ENCODE measurements at regions not wholly inside any gene's neighbourhood (a gene's known extent, or its start where the extent isn't known, plus 50 kb on each side); places are given as distances from the start of the nearest gene placed in this dataset.

DNA sequence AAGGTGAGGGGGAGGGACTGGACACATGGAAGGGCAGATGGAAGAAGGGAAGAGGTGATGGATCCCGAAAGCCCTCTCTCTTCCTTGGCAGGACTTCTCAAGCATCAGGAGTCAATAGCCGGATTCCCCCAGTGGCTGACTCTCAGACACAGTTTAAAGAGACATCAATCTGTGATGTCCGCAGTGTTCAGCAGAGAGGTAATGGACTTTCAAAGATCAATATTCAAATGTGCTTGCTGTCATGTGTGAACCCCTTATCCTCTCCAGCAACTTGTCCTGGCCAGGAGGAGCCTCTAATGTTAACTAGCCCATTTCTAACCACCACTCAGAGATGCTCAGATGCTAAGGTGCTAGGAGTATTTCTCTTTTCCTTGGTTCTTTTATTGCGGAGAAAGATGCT lies 392.2 kb downstream of the IRX1 start:
- ATAC-seq (no peak), DNase-seq (ENCODE audit: low spot score) (no peak)
- Mint-ChIP-seq H3K9me3 (peaks cover 4% of the 10 kb centered on the region), H3K4me3 (no peak overlapping the region), H3K4me1 (ENCODE audit: low read depth in 2 of 2) (peaks cover 0 to 2% of the 10 kb centered on the region in 2 donors), H3K27ac (no peak overlapping the region), H3K36me3 (no peaks in the 10 kb centered on the region), H3K27me3 (peaks cover 0 to 2% of the 10 kb centered on the region in 2 donors)

DNA sequence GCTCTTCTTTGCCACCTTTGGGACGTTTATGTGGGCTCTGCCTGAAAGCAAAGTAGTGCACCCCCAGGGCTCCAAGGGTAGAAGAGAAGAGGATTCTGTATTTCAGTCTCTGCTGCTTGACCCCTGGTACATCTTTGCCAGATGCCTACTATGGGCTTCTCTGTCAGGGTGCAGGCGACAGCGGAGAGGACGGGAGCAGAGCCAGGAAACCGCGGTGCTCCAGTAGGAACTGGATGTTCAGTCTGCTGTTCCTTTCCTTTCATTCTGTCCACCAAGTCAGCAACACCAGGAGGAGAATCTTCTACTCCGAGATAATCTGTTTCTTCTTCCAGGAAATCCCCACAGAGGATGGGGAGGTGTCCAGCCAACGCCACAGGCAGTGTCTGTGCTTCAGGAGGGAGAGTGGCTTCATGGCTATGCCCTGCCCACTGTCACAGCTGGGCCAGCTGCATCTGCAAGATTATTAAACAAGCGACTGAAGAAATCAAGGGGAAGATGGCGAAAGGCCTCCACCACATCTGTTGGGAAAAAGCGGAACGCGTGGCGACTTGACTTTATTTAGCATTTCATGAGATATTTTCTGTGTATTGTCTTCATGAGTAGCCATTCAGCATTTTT lies 398.3 kb downstream of the IRX1 start:
- H3K27ac Mint-ChIP-seq = no peak overlapping the region
- ATAC-seq (no peak), DNase-seq (ENCODE audit: low spot score) (no peak)
- H3K9me3 Mint-ChIP-seq = peaks cover 4% of the 10 kb centered on the region
- peaks cover 0 to 10% of the 10 kb centered on the region in 2 donors for H3K4me1 Mint-ChIP-seq (ENCODE audit: low read depth in 2 of 2)
- H3K4me3 Mint-ChIP-seq = no peak overlapping the region
- H3K36me3 Mint-ChIP-seq = no peaks in the 10 kb centered on the region
- H3K27me3 Mint-ChIP-seq = no peaks in the 10 kb centered on the region

DNA sequence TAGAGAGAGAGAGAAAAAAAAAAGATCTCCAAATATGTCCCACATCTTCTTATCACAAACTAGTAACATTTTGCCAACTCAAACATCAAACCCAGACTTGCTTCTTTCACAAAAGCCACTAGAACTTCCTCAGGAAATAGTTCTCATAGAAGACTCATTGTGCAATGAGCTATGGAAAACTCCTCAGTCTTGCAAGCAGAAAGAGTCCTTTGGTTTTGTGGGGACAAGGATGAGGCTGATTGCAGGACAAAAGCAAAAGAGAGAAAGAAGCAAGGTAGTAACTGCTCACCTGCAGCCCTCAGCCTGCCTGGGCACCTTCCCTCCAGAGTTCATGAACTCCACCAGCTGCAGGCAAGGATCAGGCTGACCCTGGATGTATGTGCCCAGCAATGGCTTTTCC lies 399.0 kb downstream of the IRX1 start:
- DNase-seq (ENCODE audit: low spot score) = no peak
- no peak overlapping the region for H3K4me3 Mint-ChIP-seq

DNA sequence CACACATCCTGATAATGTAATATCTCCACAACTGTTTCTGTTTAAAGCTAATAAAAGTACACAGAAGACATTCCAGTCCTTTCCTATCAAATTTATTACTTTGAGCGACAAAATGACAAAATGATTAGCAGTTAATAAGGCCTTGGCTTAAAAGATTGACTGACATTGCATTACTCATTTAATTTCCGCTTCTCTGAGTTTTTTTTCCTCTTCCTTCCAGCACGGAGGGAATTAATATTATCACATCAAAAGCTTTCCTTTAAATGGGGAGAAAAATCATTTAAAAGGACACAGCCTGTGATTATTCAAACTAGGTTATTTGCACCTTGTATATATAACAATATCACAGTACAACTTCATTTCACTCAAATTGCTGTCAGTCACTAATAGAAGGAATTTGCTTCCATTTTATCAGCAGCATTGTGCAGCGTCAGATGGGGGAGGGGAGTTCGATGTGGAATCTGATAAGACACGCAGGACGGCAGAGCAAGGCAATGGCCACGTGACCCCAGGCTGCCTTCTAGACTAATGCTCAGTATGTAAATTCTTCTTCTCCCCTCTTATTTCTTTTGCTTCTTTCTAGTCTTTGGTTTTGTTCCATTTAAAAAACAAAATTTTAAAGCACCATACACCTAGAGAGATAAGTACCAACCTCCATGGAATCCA lies 400.5 kb downstream of the IRX1 start:
- peaks cover 4% of the 10 kb centered on the region for H3K9me3 Mint-ChIP-seq
- H3K27me3 Mint-ChIP-seq = peaks cover 0 to 3% of the 10 kb centered on the region in 2 donors
- H3K36me3 Mint-ChIP-seq = no peaks in the 10 kb centered on the region
- ATAC-seq (no peak), DNase-seq (ENCODE audit: low spot score) (no peak)
- peak overlapping the region in 1 of 2 donors; percentile 77 for H3K27ac Mint-ChIP-seq
- H3K4me1 Mint-ChIP-seq (ENCODE audit: low read depth in 2 of 2) = peaks cover 0 to 19% of the 10 kb centered on the region in 2 donors
- no peak overlapping the region for H3K4me3 Mint-ChIP-seq

More for the DNA sequence above, 399.0 kb downstream of the IRX1 start:
- no peak overlapping the region for H3K27ac Mint-ChIP-seq
- no peak for ATAC-seq
- H3K27me3 Mint-ChIP-seq = no peaks in the 10 kb centered on the region
- peaks cover 4% of the 10 kb centered on the region for H3K9me3 Mint-ChIP-seq
- H3K4me1 Mint-ChIP-seq (ENCODE audit: low read depth in 2 of 2) = peaks cover 0 to 14% of the 10 kb centered on the region in 2 donors
- H3K36me3 Mint-ChIP-seq = no peaks in the 10 kb centered on the region

DNA sequence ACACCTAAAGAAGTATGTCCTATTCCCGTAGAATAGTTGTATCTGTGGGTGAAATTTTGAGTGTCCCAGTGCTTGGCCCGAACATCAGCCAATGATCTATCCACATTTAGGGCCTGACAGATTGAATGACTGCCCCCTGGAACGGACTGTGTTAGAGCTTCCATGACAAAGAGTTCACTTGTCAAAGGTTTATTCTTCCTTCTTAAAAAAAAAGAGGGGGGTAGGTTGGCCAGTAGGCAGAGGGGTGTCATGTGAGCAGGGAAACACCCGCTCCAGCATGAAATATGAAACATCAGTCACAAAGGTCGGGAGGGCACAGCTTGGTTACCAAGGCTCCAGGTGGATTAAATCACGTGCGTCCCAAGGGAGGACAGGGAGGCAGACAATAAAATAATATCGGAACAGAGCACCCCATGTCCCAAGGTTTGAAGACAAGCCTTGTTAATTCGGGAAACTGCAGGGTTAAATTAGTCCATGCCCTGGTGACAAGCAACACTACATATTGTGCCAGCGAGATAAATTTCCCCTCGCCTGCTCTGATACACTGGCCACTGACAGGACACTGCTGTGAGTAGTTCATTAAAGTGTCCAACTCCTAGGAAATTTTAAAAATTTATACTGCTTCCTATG lies 401.2 kb downstream of the IRX1 start:
- H3K27me3 Mint-ChIP-seq = peaks cover 0 to 3% of the 10 kb centered on the region in 2 donors
- H3K4me1 Mint-ChIP-seq (ENCODE audit: low read depth in 2 of 2) = peaks cover 0 to 19% of the 10 kb centered on the region in 2 donors
- H3K36me3 Mint-ChIP-seq = no peaks in the 10 kb centered on the region
- no peak for ATAC-seq
- no peaks in the 10 kb centered on the region for H3K9me3 Mint-ChIP-seq
- no peak overlapping the region for H3K4me3 Mint-ChIP-seq
- DNase-seq (ENCODE audit: low spot score) = no peak
- H3K27ac Mint-ChIP-seq = peak overlapping the region in 1 of 2 donors; percentile 77

DNA sequence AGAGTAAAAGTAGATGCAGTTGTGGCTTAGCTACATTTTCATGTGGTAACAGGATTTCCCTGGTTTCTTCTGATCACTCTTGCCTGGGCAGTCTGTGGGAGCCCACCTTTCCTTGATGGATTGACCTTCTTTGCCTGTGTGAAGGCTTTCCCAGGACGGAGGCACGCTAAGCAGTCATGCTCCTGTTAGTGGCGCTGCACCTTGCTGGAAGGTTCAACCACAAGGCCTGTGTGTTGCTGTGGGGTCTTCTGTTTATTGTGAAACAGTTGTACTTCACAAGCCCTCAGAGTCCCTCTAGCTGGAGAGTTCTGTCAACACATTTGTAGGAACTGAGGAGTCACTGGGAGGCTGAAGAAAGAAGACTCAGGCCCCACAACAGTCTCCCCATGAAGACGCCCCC lies 402.0 kb downstream of the IRX1 start:
- Mint-ChIP-seq H3K27ac (no peak overlapping the region), H3K4me1 (ENCODE audit: low read depth in 2 of 2) (peaks cover 0 to 19% of the 10 kb centered on the region in 2 donors), H3K27me3 (peaks cover 0 to 3% of the 10 kb centered on the region in 2 donors), H3K9me3 (no peaks in the 10 kb centered on the region), H3K4me3 (no peak overlapping the region), H3K36me3 (no peaks in the 10 kb centered on the region)
- no peak for DNase-seq (ENCODE audit: low spot score)
- no peak for ATAC-seq

DNA sequence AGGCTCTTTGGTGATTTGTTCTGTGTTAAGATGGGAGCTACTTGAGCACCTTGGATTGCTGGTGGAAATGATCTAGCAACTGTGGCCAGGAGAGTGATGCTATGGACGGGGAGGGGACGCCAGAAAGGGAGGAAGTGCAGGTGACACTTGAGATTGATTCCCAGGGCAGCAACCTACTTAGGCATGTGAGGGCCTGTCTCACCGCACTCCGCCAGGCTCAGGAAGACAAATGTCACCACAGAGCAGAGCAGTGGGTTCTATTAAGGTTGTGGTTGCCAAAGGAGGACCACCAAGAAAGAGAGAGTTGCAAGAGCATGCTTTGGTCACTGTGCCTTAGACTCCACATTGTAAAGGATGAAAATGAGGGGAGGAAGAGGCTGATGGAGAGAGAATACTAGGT lies 404.3 kb downstream of the IRX1 start:
- Mint-ChIP-seq H3K36me3 (no peaks in the 10 kb centered on the region), H3K9me3 (no peaks in the 10 kb centered on the region), H3K27me3 (peaks cover 0 to 3% of the 10 kb centered on the region in 2 donors), H3K27ac (no peak overlapping the region), H3K4me3 (no peak overlapping the region), H3K4me1 (ENCODE audit: low read depth in 2 of 2) (peaks cover 0 to 11% of the 10 kb centered on the region in 2 donors)
- ATAC-seq (no peak), DNase-seq (ENCODE audit: low spot score) (no peak)

DNA sequence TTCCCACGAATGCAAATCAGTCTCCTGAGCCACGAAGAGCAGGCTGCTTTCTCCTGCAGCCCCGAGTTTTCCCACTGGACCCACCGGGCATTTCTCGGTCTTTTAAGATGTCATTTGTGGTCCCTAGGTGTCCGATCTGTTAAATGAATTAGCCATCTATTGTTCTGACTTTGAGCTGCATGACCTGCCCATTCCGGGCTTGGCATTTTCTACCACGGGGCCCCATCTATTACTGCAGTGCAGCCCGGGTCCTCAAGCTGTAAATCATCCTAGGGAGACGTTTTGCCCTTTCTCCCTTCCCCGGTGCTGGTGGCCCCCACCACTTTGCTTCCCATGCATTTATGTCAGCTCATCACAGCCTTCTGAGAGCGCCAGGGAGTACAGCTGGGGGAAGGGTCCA lies 405.4 kb downstream of the IRX1 start:
- Mint-ChIP-seq H3K27me3 (peaks cover 0 to 3% of the 10 kb centered on the region in 2 donors), H3K36me3 (no peaks in the 10 kb centered on the region), H3K9me3 (no peaks in the 10 kb centered on the region)

DNA sequence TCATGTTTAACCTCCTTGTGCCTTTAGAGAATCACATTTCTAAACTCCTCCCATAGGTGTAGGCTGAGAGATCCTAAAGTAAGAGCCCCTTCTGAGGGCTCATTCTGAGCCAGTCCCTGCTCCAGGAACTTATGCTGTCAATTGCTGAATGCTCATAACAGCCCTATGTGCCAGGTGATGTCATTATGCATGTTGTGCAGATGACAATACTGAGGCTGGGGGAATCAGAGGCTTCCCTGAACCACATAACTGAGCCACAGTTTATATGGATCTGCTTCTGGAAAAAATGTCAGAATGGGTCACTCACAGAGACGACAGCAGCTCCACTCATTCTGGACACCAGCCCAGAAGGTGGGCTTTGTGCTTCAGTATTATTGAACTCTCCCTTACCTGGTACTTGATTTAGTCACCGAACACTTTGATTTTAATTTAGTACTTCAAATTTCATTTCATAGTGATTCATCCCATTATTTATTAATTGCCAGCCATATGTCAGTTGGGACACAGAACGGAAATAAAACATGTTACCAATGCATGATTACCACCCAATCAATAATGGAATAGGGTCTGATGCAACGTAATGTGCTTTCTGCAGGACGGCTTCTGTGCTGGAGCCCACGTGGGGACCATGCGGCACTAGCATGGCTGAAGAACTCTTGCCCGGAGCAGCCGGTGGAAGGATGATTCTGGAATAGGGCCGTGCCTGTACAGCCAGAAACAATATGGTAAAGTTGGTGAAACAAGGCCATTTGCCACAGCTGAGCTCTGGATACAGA lies 406.3 kb downstream of the IRX1 start:
- peaks cover 0 to 3% of the 10 kb centered on the region in 2 donors for H3K27me3 Mint-ChIP-seq
- H3K4me1 Mint-ChIP-seq (ENCODE audit: low read depth in 2 of 2) = peaks cover 0 to 11% of the 10 kb centered on the region in 2 donors
- H3K4me3 Mint-ChIP-seq = no peak overlapping the region
- H3K36me3 Mint-ChIP-seq = no peaks in the 10 kb centered on the region
- no peak for ATAC-seq
- H3K9me3 Mint-ChIP-seq = no peaks in the 10 kb centered on the region
- no peak overlapping the region for H3K27ac Mint-ChIP-seq
- DNase-seq (ENCODE audit: low spot score) = no peak

More for the DNA sequence above, 405.4 kb downstream of the IRX1 start:
- Mint-ChIP-seq H3K4me3 (no peak overlapping the region), H3K27ac (no peak overlapping the region), H3K4me1 (ENCODE audit: low read depth in 2 of 2) (peaks cover 0 to 11% of the 10 kb centered on the region in 2 donors)
- DNase-seq (ENCODE audit: low spot score) (no peak), ATAC-seq (no peak)

DNA sequence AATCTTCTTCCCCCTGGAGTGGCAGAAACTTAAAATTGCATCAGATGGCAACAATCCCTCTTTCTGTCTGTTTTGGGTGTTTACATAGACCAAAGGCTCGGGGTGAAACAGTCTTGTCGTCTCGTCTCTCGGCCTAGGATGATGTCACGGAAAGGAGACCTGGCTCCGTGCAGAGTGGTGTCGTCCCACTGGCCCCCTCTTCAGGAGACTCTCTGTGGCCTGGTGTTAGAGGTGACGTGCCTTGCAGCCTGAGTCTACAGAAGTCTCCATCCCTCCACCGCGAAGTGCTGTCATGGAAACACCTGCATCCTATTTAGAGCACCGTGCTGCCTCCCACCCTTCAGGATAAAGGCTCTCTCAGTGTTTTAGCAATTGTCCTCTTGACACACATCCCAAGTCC lies 409.7 kb downstream of the IRX1 start:
- DNase-seq (ENCODE audit: low spot score) (no peak), ATAC-seq (no peak)
- Mint-ChIP-seq H3K36me3 (no peaks in the 10 kb centered on the region), H3K27ac (no peak overlapping the region), H3K4me1 (ENCODE audit: low read depth in 2 of 2) (peaks cover 0 to under 1% of the 10 kb centered on the region in 2 donors), H3K27me3 (peaks cover 0 to 3% of the 10 kb centered on the region in 2 donors), H3K4me3 (no peak overlapping the region), H3K9me3 (no peaks in the 10 kb centered on the region)

DNA sequence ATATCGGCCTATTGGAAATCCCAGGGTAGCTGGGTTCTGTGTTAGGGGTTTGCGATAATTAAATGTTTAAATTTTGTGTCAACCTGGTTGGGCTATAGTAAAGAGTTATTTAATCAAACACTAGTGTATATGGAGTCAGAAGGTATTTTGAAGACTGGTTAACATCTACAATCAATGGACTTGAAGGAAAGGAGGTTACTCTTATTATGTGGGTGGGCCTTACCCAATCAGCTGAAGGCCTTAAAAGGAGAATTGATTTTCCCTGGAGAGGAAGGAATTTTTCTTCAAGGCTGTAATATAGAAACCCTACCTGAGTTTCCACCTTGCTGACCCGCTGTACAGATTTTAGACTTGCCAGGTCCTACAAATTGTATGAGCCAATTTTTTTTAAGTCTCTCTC lies 411.4 kb downstream of the IRX1 start:
- H3K27ac Mint-ChIP-seq = no peak overlapping the region
- no peaks in the 10 kb centered on the region for H3K4me1 Mint-ChIP-seq (ENCODE audit: low read depth in 2 of 2)
- no peaks in the 10 kb centered on the region for H3K27me3 Mint-ChIP-seq
- no peak for ATAC-seq
- no peak overlapping the region for H3K4me3 Mint-ChIP-seq
- DNase-seq (ENCODE audit: low spot score) = no peak
- no peaks in the 10 kb centered on the region for H3K36me3 Mint-ChIP-seq
- H3K9me3 Mint-ChIP-seq = no peaks in the 10 kb centered on the region

DNA sequence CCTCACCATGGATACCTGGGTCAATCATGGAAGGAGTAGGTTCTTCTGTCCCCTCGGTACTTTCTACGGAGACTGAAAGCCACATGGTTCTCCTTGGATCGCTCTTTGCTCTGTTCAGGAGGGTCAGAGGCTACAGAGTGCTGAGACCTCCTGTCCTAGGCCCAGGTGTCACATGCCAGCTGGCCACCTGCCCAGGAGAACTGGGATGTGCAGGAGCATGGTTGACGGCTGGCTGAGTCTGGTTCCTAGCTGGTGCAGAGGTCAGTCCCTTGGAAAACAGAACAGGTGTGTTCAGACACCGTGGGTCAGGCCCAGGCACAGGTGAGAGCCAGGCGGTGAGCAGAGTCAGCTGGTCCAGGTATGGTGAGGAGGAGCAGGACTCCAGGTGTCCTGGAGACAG lies 416.3 kb downstream of the IRX1 start:
- Mint-ChIP-seq H3K27ac (peak overlapping the region in 1 of 2 donors; percentile 20), H3K4me3 (no peak overlapping the region), H3K27me3 (no peaks in the 10 kb centered on the region), H3K9me3 (peaks cover under 1% of the 10 kb centered on the region), H3K36me3 (no peaks in the 10 kb centered on the region), H3K4me1 (ENCODE audit: low read depth in 2 of 2) (peaks cover 0 to 12% of the 10 kb centered on the region in 2 donors)
- DNase-seq (ENCODE audit: low spot score) = no peak
- peak in 1 of 2 donors; percentile 32 for ATAC-seq

DNA sequence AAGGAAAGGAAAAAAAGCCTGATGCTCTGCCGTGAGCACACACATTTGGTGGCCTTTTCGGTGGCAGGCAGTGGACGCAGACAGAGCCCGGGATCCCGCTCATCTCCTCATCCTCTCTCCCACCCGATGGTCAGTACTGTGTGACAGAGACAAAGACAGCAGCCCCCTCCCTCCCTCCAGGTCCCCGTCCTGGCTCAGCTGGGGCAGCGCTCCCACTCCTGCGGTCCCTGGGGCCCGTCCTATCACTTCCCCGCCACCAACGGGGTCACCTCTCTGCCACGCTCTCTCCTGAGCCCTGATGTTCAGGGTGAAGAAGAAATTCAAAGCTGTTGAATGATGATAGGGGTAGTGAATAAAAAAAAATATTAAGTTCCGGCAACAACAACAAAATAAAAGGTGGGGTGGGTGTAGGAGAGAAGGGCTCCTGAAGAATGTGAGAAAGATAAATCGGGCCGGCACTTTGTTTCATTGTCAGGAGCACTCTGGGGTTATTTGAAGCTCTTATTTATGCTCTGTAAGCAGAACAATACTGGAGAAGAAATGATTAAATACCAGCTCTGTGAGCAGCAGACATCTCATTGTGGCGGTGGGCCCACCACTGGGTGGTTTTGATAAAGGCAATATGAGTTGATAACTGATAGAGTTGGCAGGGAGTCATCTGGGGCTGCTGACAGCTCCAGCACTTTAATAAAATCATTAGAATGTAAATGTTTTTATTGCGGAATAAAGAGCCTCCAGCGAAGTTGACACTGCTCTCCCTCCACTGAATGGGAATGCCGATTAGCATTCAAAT lies 417.7 kb downstream of the IRX1 start:
- DNase-seq (ENCODE audit: low spot score) (no peak), ATAC-seq (no peak)
- H3K4me3 Mint-ChIP-seq = no peak overlapping the region
- H3K27me3 Mint-ChIP-seq = no peaks in the 10 kb centered on the region
- H3K27ac Mint-ChIP-seq = no peak overlapping the region
- H3K9me3 Mint-ChIP-seq = peaks cover 4% of the 10 kb centered on the region
- H3K4me1 Mint-ChIP-seq (ENCODE audit: low read depth in 2 of 2) = peaks cover 0 to 16% of the 10 kb centered on the region in 2 donors
- H3K36me3 Mint-ChIP-seq = no peaks in the 10 kb centered on the region
